HUES48 (cell line): ENCODE measurements at regions not wholly inside any gene's neighbourhood (a gene's known extent, or its start where the extent isn't known, plus 50 kb on each side); places are given as distances from the start of the nearest gene placed in this dataset.

ENCODE experiments used
- H3K27ac ChIP-seq: one replicate; pipeline ENCODE4 v1.7.0; 2013; ENCODE audit warnings: low read depth, low read length, inconsistent platforms
- H3K27me3 ChIP-seq: 2 replicates; pipeline ENCODE4 v1.6.1; 2013; ENCODE audit warnings: mild to moderate bottlenecking, low read length; ENCODE audit not compliant: control insufficient read depth, insufficient read depth
- H3K36me3 ChIP-seq: 2 replicates; pipeline ENCODE4 v1.6.1; 2013; ENCODE audit warnings: low read length; ENCODE audit not compliant: control insufficient read depth, insufficient read depth
- H3K4me1 ChIP-seq: 2 replicates; pipeline ENCODE4 v1.6.1; 2013; ENCODE audit warnings: mild to moderate bottlenecking, low read length; ENCODE audit not compliant: control insufficient read depth, insufficient read depth
- H3K4me3 ChIP-seq: 2 replicates; pipeline ENCODE4 v1.5.1; 2013; ENCODE audit warnings: mild to moderate bottlenecking, low read depth, low read length
- H3K9ac ChIP-seq: 2 replicates; pipeline ENCODE4 v1.6.1; 2013; ENCODE audit warnings: mild to moderate bottlenecking, low read depth, low read length, moderate library complexity
- H3K9me3 ChIP-seq: 2 replicates; pipeline ENCODE4 v1.6.1; 2013; ENCODE audit warnings: low read length; ENCODE audit not compliant: control insufficient read depth, insufficient read depth

GRCh38 chr5:35364350-35364749 lies 134.1 kb upstream of the PRLR start:
- no peak overlapping the region for H3K9ac ChIP-seq
- no peak overlapping the region for H3K27ac ChIP-seq
- H3K9me3 ChIP-seq, result no peaks in the 10 kb centered on the region
- H3K36me3 ChIP-seq, result no peaks in the 10 kb centered on the region
- H3K27me3 ChIP-seq, result no peaks in the 10 kb centered on the region
- no peak overlapping the region for H3K4me3 ChIP-seq
- 0 out of 2 replicates have a peak, but pooled peaks cover 4% of the 10 kb centered on the region for H3K4me1 ChIP-seq

GRCh38 chr5:35363387-35363965 lies 133.2 kb upstream of the PRLR start:
- no peak overlapping the region for H3K9ac ChIP-seq
- H3K27me3 ChIP-seq, result no peaks in the 10 kb centered on the region
- H3K27ac ChIP-seq, result no peak overlapping the region
- H3K4me1 ChIP-seq, result 0 out of 2 replicates have a peak, but pooled peaks cover 4% of the 10 kb centered on the region
- no peak overlapping the region for H3K4me3 ChIP-seq
- H3K9me3 ChIP-seq, result no peaks in the 10 kb centered on the region
- H3K36me3 ChIP-seq, result no peaks in the 10 kb centered on the region

- no peaks in the 10 kb centered on the region for H3K9me3 ChIP-seq
- H3K27ac ChIP-seq, result no peak overlapping the region
- no peak overlapping the region for H3K9ac ChIP-seq
- no peaks in the 10 kb centered on the region for H3K27me3 ChIP-seq
- H3K4me1 ChIP-seq, result 0 out of 2 replicates have a peak, but pooled peaks cover 4% of the 10 kb centered on the region
- no peaks in the 10 kb centered on the region for H3K36me3 ChIP-seq
- no peak overlapping the region for H3K4me3 ChIP-seq
Observed at GRCh38 chr5:35362772-35363171, 132.5 kb upstream of the PRLR start.

- Histone ChIP-seq H3K9ac (no peak overlapping the region), H3K27ac (no peak overlapping the region), H3K27me3 (no peaks in the 10 kb centered on the region), H3K9me3 (no peaks in the 10 kb centered on the region), H3K36me3 (no peaks in the 10 kb centered on the region), H3K4me3 (no peak overlapping the region), H3K4me1 (no peaks in the 10 kb centered on the region)
Observed at GRCh38 chr5:35360671-35361070, 130.4 kb upstream of the PRLR start.

GRCh38 chr5:35359859-35360258 lies 129.6 kb upstream of the PRLR start:
- Histone ChIP-seq H3K4me3 (no peak overlapping the region), H3K9ac (no peak overlapping the region), H3K27me3 (no peaks in the 10 kb centered on the region), H3K36me3 (no peaks in the 10 kb centered on the region), H3K4me1 (no peaks in the 10 kb centered on the region), H3K27ac (no peak overlapping the region), H3K9me3 (no peaks in the 10 kb centered on the region)

- H3K4me1 ChIP-seq, result no peaks in the 10 kb centered on the region
- H3K9me3 ChIP-seq, result no peaks in the 10 kb centered on the region
- H3K27ac ChIP-seq, result no peak overlapping the region
- H3K36me3 ChIP-seq, result no peaks in the 10 kb centered on the region
- H3K4me3 ChIP-seq, result no peak overlapping the region
- H3K9ac ChIP-seq, result no peak overlapping the region
- no peaks in the 10 kb centered on the region for H3K27me3 ChIP-seq
Observed at GRCh38 chr5:35357973-35358372, 127.7 kb upstream of the PRLR start.

GRCh38 chr5:35356725-35357124 lies 126.4 kb upstream of the PRLR start:
- Histone ChIP-seq H3K27me3 (no peaks in the 10 kb centered on the region), H3K27ac (no peak overlapping the region), H3K9me3 (no peaks in the 10 kb centered on the region), H3K9ac (no peak overlapping the region), H3K36me3 (no peaks in the 10 kb centered on the region), H3K4me3 (no peak overlapping the region), H3K4me1 (no peaks in the 10 kb centered on the region)

GRCh38 chr5:35354751-35355150 lies 124.5 kb upstream of the PRLR start:
- H3K27ac ChIP-seq, result no peak overlapping the region
- H3K9me3 ChIP-seq, result no peaks in the 10 kb centered on the region
- no peaks in the 10 kb centered on the region for H3K36me3 ChIP-seq
- no peak overlapping the region for H3K4me3 ChIP-seq
- no peaks in the 10 kb centered on the region for H3K4me1 ChIP-seq
- no peak overlapping the region for H3K9ac ChIP-seq
- no peaks in the 10 kb centered on the region for H3K27me3 ChIP-seq

- Histone ChIP-seq H3K9ac (no peak overlapping the region), H3K36me3 (no peaks in the 10 kb centered on the region), H3K9me3 (peaks cover 9% of the 10 kb centered on the region; the same call in 1 of the 2 replicates), H3K27ac (no peak overlapping the region), H3K27me3 (no peaks in the 10 kb centered on the region), H3K4me3 (no peak overlapping the region), H3K4me1 (no peaks in the 10 kb centered on the region)
Observed at GRCh38 chr5:35345222-35345621, 114.9 kb upstream of the PRLR start.

- Histone ChIP-seq H3K27me3 (no peaks in the 10 kb centered on the region), H3K9ac (no peak overlapping the region), H3K4me1 (peaks cover 10% of the 10 kb centered on the region)
Observed at GRCh38 chr5:35342664-35343063, 112.4 kb upstream of the PRLR start.

GRCh38 chr5:35341189-35341588 lies 110.9 kb upstream of the PRLR start:
- Histone ChIP-seq H3K27ac (no peak overlapping the region), H3K4me1 (peaks cover 24% of the 10 kb centered on the region), H3K9ac (no peak overlapping the region), H3K27me3 (no peaks in the 10 kb centered on the region), H3K4me3 (no peak overlapping the region), H3K9me3 (peaks cover 21% of the 10 kb centered on the region), H3K36me3 (no peaks in the 10 kb centered on the region)

More at GRCh38 chr5:35342664-35343063, 112.4 kb upstream of the PRLR start:
- Histone ChIP-seq H3K36me3 (no peaks in the 10 kb centered on the region), H3K9me3 (peaks cover 21% of the 10 kb centered on the region), H3K4me3 (no peak overlapping the region), H3K27ac (no peak overlapping the region)
